ENCODE measurements at regions not wholly inside any gene's neighbourhood (a gene's known extent, or its start where the extent isn't known, plus 50 kb on each side); places are given as distances from the start of the nearest gene placed in this dataset.

GRCh38 chr4:27619435-27619834 lies 758.8 kb downstream of the STIM2 start:
- TF ChIP-seq, protein P1, sequence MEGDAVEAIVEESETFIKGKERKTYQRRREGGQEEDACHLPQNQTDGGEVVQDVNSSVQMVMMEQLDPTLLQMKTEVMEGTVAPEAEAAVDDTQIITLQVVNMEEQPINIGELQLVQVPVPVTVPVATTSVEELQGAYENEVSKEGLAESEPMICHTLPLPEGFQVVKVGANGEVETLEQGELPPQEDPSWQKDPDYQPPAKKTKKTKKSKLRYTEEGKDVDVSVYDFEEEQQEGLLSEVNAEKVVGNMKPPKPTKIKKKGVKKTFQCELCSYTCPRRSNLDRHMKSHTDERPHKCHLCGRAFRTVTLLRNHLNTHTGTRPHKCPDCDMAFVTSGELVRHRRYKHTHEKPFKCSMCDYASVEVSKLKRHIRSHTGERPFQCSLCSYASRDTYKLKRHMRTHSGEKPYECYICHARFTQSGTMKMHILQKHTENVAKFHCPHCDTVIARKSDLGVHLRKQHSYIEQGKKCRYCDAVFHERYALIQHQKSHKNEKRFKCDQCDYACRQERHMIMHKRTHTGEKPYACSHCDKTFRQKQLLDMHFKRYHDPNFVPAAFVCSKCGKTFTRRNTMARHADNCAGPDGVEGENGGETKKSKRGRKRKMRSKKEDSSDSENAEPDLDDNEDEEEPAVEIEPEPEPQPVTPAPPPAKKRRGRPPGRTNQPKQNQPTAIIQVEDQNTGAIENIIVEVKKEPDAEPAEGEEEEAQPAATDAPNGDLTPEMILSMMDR (conservative IDR thresholded peaks at IDR 0.05; ENCODE audit: control insufficient read depth, insufficient read depth, low read depth, low read length): no peak
- H3K4me3 ChIP-seq (ENCODE audit: control insufficient read depth, low read depth, low read length): no peak overlapping the region
- no peak for DNase-seq (ENCODE audit: low read depth)

DNA sequence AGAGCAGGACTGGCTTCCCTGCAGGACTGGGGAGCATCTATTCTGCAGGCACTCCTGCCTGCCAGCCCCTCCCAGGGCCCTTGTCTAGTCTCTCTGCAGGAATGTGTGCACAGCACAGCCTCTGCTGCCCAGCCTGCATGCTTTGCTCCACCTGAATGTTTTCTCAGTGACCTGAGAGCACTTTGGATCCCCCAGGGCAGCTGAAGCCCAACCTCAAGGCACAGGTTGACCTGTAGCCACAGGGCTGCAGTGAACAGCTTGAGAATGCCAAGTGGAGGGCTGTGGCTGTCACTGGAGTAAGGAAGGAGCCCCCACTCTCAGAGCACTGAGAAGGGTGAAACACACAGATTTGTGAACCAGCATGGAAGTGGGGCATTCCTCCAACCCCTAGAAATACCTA lies 760.2 kb downstream of the STIM2 start:
- DNase-seq (ENCODE audit: low read depth): no peak
- TF ChIP-seq, protein P1 (conservative IDR thresholded peaks at IDR 0.05; ENCODE audit: control insufficient read depth, insufficient read depth, low read depth, low read length): no peak
- H3K4me3 ChIP-seq (ENCODE audit: control insufficient read depth, low read depth, low read length): no peak overlapping the region

GRCh38 chr4:27624749-27625148 lies 764.1 kb downstream of the STIM2 start:
- no peak overlapping the region for H3K4me3 ChIP-seq (ENCODE audit: control insufficient read depth, low read depth, low read length)
- no peak for DNase-seq (ENCODE audit: low read depth)
- TF ChIP-seq, protein P1 (conservative IDR thresholded peaks at IDR 0.05; ENCODE audit: control insufficient read depth, insufficient read depth, low read depth, low read length): no peak

- no peak for DNase-seq (ENCODE audit: low read depth)
- TF ChIP-seq, protein P1 (conservative IDR thresholded peaks at IDR 0.05; ENCODE audit: control insufficient read depth, insufficient read depth, low read depth, low read length): no peak
- H3K4me3 ChIP-seq (ENCODE audit: control insufficient read depth, low read depth, low read length): no peak overlapping the region
These were observed 768.0 kb downstream of the STIM2 start for GRCh38 chr4:27628609-27629008.

GRCh38 chr4:27629532-27630225 lies 769.0 kb downstream of the STIM2 start:
- TF ChIP-seq, protein P1 (conservative IDR thresholded peaks at IDR 0.05; ENCODE audit: control insufficient read depth, insufficient read depth, low read depth, low read length): no peak
- no peak for DNase-seq (ENCODE audit: low read depth)
- no peak overlapping the region for H3K4me3 ChIP-seq (ENCODE audit: control insufficient read depth, low read depth, low read length)

DNA sequence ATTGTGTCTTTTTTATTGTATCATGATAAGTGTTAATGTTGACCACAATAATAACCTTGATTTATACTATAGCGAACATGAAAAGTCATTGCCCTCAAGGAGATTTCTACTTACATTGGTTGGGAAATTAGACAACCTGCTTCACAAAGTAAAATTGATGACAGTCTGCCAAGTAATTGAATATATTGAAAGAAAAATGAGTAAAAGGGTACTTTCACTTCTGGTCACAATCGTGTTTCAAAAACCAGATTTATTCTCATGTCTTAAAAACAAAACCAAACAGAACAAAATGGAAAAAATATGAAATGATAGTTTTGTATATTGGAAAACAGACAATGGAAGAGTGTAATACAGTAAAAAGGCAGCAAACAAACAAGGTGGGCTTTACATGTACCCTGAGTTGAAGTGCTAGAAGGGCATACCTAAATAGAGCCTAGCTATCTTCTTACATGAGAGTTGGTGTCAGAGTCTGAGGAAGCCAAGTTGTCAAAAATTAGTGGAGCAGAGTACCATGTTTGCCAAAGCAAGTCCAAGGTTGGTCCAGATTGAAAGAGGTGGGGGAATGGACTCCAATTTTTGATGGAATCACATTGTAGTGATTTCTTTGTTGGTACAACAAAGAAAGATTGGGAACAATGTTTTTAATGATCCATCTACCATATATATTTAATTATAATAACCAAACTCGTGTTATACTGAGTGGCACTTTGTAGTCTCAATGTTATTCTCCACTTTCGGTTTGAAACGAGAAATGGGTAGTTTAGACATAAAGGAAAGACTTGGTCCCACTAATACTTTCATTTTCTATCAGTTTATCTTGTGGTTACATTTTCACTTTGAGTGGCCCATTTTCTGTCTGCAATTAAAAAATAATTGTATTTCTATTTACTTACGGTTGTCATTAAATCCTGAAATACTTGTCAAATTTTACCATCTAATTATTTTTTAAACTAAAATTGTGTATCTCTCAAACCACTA lies 775.6 kb downstream of the STIM2 start:
- H3K4me3 ChIP-seq (ENCODE audit: control insufficient read depth, low read depth, low read length): no peak overlapping the region
- TF ChIP-seq, protein P1 (conservative IDR thresholded peaks at IDR 0.05; ENCODE audit: control insufficient read depth, insufficient read depth, low read depth, low read length): no peak
- no peak for DNase-seq (ENCODE audit: low read depth)

Measured in fibroblast of mammary gland (primary cell).